GM19025 (cell line): ENCODE measurements at regions not wholly inside any gene's neighbourhood (a gene's known extent, or its start where the extent isn't known, plus 50 kb on each side); places are given as distances from the start of the nearest gene placed in this dataset.
"Not testable (repeated sequence)": the region's sequence is repeated elsewhere in the genome, so short reads cannot be mapped to it uniquely, and the experiment has no call there.

Experiments
- ATAC-seq: cut with Tn5 transposase; IDR thresholded peaks from one replicate; pipeline ENCODE4 v1.9.1; 2021; ENCODE audit warnings: mild to moderate bottlenecking, low read depth, moderate library complexity; ENCODE audit not compliant: unreplicated experiment

- ATAC-seq, result not testable (repeated sequence)
Observed at GRCh38 chr17:30713805-30714204, 110.7 kb downstream of the CRLF3 start.

DNA sequence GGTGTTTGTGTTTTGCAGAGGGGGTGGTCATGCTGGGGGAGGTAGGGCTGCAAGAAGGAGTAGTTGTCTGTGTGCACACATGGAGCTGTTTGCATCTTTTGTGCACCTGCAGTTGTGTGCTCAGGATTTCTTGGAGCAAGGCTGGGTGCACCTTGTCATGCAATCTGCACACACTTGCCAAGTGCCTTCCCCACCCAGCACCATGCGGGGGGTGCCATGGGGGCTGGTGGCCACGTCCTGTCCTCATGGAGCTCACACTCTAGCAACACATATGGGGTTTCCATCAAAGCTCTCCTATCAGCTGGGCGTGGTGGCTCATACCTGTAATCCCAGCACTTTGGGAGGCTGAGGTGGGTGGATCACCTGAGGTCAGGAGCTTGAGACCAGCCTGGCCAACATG lies 111.6 kb downstream of the CRLF3 start:
- ATAC-seq, result not testable (repeated sequence)

DNA sequence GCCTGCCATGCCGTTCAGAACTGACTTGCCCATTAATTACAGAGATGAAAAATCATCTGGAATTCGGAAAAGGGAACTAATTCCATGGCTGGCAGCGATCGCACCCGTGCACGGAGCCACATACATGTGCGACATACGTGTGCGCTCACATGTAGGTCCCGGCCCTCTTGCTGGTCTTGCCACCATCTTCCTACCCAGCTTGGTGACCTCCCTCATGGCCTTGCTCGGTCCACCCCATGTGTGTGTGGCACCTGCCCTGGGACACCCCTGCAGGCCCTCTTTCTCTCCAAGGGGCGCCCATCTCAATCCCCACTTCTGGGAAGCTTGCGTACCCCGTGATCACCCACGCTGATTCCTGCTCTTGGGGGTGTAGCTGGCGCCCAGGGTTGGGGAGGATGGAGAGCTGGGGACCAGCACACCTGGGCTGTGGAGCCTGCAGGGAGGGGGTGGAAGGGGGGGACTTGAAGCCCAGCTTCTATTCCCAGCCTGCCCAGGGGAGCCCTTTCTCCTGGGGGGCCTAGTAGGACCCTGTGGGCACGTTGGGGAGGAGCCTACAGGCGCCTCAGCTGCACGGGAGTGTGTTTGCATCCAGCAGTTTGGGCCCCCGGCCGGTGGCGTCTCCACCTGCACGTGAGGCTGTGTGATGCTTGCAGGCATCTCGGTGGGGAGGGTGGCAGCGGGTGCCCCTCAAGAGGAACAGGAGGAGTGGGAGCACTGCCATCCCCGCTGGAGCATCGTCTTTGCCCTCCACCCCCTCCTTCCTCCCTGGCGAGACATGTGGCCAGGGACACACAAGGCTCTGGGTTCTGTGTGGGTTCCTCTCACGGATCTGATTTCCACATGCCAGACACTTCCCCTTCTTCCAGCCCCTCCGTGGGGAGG lies 112.6 kb downstream of the CRLF3 start:
- not testable (repeated sequence) for ATAC-seq

- ATAC-seq, result not testable (repeated sequence)
Observed at GRCh38 chr17:30711176-30711575, 113.3 kb downstream of the CRLF3 start.

DNA sequence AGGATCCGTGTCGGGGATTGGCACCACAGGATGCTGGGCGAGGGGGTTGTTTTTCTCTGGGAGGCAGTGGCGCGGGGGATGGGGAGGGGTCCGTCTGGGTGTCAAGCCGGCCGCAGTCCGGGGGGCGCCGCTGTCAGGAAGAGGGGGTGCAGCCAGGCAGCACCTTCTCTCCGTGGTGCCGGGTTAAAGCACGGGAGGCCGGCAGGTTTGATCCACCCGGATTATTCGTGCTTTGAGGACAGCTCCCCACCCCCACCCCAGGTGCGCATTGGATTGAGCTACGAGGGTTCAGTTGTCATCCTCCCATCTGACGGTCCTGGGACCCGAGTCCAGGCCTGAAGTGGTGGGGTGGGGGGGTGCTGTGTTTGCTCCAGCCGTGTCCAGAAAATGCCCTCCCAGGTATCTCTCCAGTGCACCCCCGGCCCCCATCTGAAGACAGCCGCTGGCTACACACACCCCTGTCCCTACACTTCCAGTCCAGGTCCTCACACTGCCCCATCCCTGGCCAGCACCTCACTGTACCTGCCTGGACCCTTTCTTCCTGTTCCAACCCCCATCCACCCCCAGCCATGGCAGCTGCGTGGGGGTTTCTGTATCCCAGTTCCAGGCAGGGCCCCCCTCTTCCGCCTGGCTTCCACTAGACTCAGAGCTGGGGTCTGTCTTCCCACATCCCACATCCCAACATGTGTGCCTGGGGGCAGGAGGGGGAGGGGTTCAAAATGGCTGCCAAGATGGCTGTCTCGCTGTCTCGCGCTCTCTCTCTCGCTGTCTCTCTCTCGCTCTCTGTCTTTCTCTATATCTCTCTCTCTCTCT lies 114.0 kb downstream of the CRLF3 start:
- not testable (repeated sequence) for ATAC-seq

- ATAC-seq, result not testable (repeated sequence)
Observed at GRCh38 chr17:30709561-30710275, 114.8 kb downstream of the CRLF3 start.

GRCh38 chr17:30709096-30709495 lies 115.4 kb downstream of the CRLF3 start:
- ATAC-seq, result peak; percentile 16

DNA sequence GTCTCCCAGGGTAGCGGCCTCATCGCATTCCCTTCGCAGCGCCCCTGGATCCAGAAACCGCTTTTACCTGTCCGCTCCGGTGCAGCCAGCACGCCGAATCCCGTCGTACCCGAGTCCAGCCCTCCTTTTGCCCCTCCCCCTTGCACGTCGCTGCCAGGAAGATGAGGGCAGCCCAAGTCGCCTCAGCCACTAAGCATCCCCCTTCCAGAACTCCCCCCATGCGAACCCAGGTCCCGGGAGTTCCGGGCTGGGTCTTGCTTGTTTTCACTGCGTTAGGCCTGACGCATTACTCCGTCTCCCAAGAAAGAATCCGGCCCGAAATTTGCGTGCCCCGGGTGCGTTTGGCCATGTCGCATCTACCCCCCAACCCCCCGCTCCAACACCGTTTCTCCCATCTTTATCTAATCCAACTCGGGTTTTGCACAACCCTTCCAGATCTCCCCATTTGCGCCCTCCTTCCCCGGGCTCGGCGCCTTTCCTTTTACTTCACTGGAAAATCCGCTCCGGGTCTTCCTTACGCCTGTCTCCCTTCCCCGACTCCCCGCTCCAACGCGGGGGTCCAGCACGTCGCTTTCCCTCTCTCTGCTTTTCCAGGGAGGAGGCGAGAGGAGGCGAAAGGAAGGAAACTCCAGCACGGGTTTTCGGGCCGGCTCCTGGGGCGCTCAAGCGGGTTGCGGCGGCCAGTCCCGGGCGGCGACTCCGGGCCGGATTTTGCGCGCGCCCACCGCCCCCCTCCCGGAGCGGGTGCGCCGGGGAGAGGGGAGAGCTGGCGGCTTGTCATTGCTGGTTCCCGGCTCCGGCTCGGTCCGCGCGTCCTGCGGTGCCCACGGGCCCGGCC lies 116.0 kb downstream of the CRLF3 start:
- ATAC-seq, result peak; percentile 46

- not testable (repeated sequence) for ATAC-seq
Observed at GRCh38 chr17:30707724-30708240, 116.7 kb downstream of the CRLF3 start.

- ATAC-seq, result not testable (repeated sequence)
Observed at GRCh38 chr17:30706461-30707335, 117.8 kb downstream of the CRLF3 start.

GRCh38 chr17:30706004-30706403 lies 118.5 kb downstream of the CRLF3 start:
- not testable (repeated sequence) for ATAC-seq

DNA sequence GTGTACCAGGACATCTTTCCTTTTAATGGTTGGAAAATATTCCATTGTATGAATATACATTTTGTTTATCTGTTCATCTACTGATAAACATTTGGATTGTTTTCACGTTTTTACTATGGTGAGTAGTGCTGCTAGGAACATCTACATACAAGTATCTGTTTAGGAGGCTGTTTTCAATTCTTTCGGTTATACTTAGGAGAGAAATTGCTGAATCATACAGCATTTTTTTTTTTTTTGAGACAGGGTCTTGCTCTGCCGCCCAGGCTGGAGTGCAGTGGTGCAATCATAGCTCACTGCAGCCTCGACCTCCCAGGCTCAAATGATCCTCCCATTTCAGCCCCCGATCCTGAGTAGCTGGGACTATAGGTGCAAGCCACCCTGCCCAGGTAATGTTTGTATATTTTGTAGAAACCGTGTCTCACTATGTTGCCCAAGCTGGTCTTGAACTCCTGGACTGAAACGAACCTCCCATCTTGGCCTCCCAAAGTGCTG lies 122.9 kb downstream of the CRLF3 start:
- no peak for ATAC-seq

- ATAC-seq, result not testable (repeated sequence)
Observed at GRCh38 chr17:30700833-30701232, 123.7 kb downstream of the CRLF3 start.

DNA sequence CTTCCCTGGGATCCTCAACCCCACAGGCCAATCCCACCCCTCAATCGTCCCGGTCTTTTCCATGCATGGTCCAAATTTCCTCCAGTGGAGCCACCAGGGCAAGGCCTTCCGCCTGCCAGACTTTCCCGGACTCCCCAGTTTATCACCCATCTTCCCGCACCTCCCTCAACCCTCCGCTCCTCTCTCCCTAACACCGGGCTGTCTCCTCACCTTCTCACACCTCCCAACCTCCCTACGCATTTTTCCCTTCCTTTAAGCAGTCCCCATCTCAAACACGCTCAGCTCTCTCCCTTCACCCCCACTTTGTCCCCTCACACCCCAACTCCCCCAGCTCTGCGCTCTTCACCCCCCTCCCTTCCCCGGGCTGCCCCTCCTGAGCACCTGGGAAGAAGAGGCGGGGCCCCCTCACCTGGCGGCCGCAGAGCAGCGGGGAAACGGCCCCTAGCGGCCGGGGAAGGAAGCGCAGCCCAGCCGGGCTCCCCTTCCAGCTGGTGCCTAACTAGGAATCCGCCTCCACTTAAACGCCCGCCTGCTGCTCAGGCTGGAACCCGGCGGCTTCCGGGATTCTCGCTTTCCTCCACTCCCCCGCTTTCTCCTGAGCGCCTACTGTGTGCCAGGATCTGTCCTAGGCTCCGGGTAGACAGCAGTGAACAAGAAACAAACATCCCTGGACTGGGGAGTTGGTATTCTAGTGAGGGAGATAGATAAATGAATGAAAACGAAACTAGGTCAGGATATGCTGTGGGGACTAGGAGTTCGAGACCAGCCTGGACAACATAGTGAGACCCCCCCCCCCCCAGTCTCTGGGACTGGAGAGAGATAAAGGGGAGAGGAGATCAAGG lies 126.7 kb downstream of the CRLF3 start:
- not testable (repeated sequence) for ATAC-seq

DNA sequence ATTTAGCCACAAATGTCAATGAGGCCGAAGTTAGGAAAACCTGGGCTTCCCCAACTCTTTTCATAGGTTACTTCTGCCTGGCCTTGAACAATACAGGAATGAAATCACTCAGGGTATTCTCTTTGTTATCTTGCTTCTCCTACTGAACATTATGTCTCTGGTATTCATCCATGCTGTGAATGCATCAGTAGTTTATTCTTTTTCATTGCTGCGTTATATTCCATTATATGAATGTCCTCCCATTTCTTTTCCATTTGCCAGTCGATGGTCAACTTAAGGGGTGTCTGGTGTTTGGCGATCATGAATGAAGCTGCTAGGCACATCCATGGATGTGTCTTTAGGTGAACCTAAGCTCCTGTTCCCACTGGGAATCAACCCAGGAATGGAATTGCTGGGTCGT lies 128.3 kb downstream of the CRLF3 start:
- no peak for ATAC-seq

DNA sequence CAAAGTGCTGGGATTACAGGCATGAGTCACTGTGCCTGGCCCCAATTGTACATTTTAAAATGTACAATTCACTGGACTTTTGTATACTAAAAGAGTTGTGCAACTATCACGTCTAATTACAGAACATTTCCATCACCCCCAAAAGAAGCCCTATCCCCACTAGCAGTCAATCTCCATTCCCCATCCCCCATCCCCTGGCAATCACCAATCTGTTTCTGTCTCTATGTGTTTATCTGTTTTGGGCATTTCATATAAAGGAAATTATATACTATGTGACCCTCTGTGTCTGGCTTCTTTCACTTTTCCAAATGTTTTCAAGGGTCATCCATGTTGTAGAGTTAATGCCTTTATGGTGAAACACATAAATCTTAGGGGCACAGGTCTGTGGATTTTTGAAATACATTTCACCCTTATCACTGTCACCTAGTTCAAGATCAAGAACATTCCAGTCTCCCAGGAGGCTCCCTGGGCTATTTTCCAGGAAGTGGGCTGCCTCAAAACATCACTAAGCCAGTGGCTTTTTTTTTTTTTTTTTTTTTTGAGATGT lies 129.2 kb downstream of the CRLF3 start:
- ATAC-seq, result not testable (repeated sequence)

- not testable (repeated sequence) for ATAC-seq
Observed at GRCh38 chr17:30693772-30694171, 130.7 kb downstream of the CRLF3 start.
